H1 (cell line): ENCODE measurements at regions not wholly inside any gene's neighbourhood (a gene's known extent, or its start where the extent isn't known, plus 50 kb on each side); places are given as distances from the start of the nearest gene placed in this dataset.

Experiments
- CTCF ChIA-PET: fragments of 300-600 bp; sonication (Branson Sonifier 250); formaldehyde crosslinking; loops from one replicate; lab custom pipeline; 2021; ENCODE audit not compliant: partially characterized antibody; lab: Charles Lee
- POLR2A ChIA-PET: fragments of 300-600 bp; sonication (Branson Sonifier 250); formaldehyde crosslinking; loops from one replicate; lab custom pipeline; 2021; ENCODE audit warnings: inconsistent platforms; ENCODE audit not compliant: partially characterized antibody; lab: Charles Lee
- DNase-seq, 2 experiments: peaks; one replicate each; pipeline versions ENCODE4 v3.0.0 to v3.0.0-alpha.2; 2010 to 2022; ENCODE audit warnings: low spot score in 2 of 2, low read depth in 1 of 2, mixed read lengths in 1 of 2
- FAIRE-seq: peaks from 2 replicates; lab custom pipeline; 2011; peaks lifted over from hg19 to GRCh38; lab: Jason Lieb, UNC
- H2AFZ ChIP-seq: 2 replicates; pipeline ENCODE4 v1.8.1; 2012; ENCODE audit warnings: low read length, inconsistent platforms
- H2AK5ac ChIP-seq: 2 replicates; pipeline ENCODE4 v1.6.1; 2013; ENCODE audit warnings: low read depth, low read length
- H2BK120ac ChIP-seq: replicated peaks from 2 replicates; pipeline ENCODE3; 2013; ENCODE audit warnings: low read depth, low read length, inconsistent platforms
- H2BK12ac ChIP-seq: 2 replicates; pipeline ENCODE4 v1.6.1; 2013; ENCODE audit warnings: low read depth, low read length
- H2BK15ac ChIP-seq: 2 replicates; pipeline ENCODE4 v1.6.1; 2013; ENCODE audit warnings: low read length
- H2BK20ac ChIP-seq: 2 replicates; pipeline ENCODE4 v1.6.1; 2013; ENCODE audit warnings: low read length
- H2BK5ac ChIP-seq: 2 replicates; pipeline ENCODE4 v1.6.1; 2013; ENCODE audit warnings: low read depth, low read length
- H3K14ac ChIP-seq: 2 replicates; pipeline ENCODE4 v1.6.1; 2013; ENCODE audit warnings: inconsistent platforms; ENCODE audit not compliant: insufficient read length
- H3K18ac ChIP-seq: 2 replicates; pipeline ENCODE4 v1.6.1; 2013; ENCODE audit warnings: low read length; ENCODE audit errors: extremely low read depth
- H3K23ac ChIP-seq: 2 replicates; pipeline ENCODE4 v1.6.1; 2013; ENCODE audit warnings: inconsistent platforms; ENCODE audit not compliant: insufficient read length
- H3K23me2 ChIP-seq: 2 replicates; pipeline ENCODE4 v1.6.1; 2013; ENCODE audit warnings: low read depth, low read length
- H3K27ac ChIP-seq: 2 replicates; pipeline ENCODE4 v1.6.1; 2011; ENCODE audit warnings: low read depth, low read length, inconsistent platforms
- H3K27me3 ChIP-seq, 4 experiments: replicated peaks in 1 of 4; 1 replicate in 1 of 4; 2 replicates in 3 of 4; pipeline versions ENCODE4 v1.6.1 to v1.8.1; 2011 to 2013; ENCODE audit warnings: low read length in 3 of 4, mild to moderate bottlenecking in 3 of 4, inconsistent platforms in 2 of 4, mixed read lengths in 2 of 4, moderate library complexity in 1 of 4; ENCODE audit not compliant: control insufficient read depth in 3 of 4, insufficient read depth in 3 of 4; ENCODE audit errors: extremely low read depth in 1 of 4
- H3K36me3 ChIP-seq, 4 experiments: 2 replicates each; pipeline versions ENCODE4 v1.6.1 to v1.8.1; 2011 to 2013; ENCODE audit warnings: mild to moderate bottlenecking in 4 of 4, low read length in 3 of 4, moderate library complexity in 2 of 4, control low read depth in 1 of 4, inconsistent platforms in 1 of 4; ENCODE audit not compliant: insufficient read depth in 4 of 4, control insufficient read depth in 2 of 4
- H3K4ac ChIP-seq: replicated peaks from 2 replicates; pipeline ENCODE3; 2013; ENCODE audit warnings: low read length, low read depth, mixed read lengths, inconsistent platforms; ENCODE audit not compliant: insufficient read length
- H3K4me1 ChIP-seq, 4 experiments: replicated peaks in 1 of 4; 1 replicate in 1 of 4; 2 replicates in 3 of 4; pipeline versions ENCODE4 v1.6.1 to v1.8.1; 2011 to 2013; ENCODE audit warnings: low read length in 3 of 4, inconsistent platforms in 2 of 4, mixed read lengths in 1 of 4; ENCODE audit not compliant: insufficient read depth in 4 of 4, control insufficient read depth in 3 of 4
- H3K4me2 ChIP-seq, 2 experiments: 2 replicates each; pipeline versions ENCODE4 v1.6.1 to v1.8.1; 2011 to 2013; ENCODE audit warnings: low read depth in 2 of 2, low read length in 2 of 2, control low read depth in 1 of 2, inconsistent platforms in 1 of 2, mild to moderate bottlenecking in 1 of 2; ENCODE audit not compliant: insufficient read depth in 1 of 2
- H3K4me3 ChIP-seq, 4 experiments: fragments of 200-600, 300-600 bp in 1 of 4; sonication (generic), shearing (Covaris generic), sonication (Bioruptor Twin) in 1 of 4; 2 replicates each; pipeline versions ENCODE4 v1.5.1 to v1.8.1; 2011 to 2016; ENCODE audit warnings: low read length in 4 of 4, low read depth in 3 of 4, control low read depth in 2 of 4, inconsistent platforms in 2 of 4, mild to moderate bottlenecking in 2 of 4, mixed read lengths in 1 of 4, moderate library complexity in 1 of 4; ENCODE audit not compliant: insufficient read depth in 2 of 4; ENCODE audit errors: extremely low read depth in 1 of 4
- H3K56ac ChIP-seq: replicated peaks from 2 replicates; pipeline ENCODE3; 2013; ENCODE audit warnings: low read depth, mild to moderate bottlenecking, mixed read lengths, low read length, inconsistent platforms; ENCODE audit not compliant: insufficient read length
- H3K79me1 ChIP-seq: 2 replicates; pipeline ENCODE4 v1.6.1; 2013; ENCODE audit warnings: low read depth, low read length, control low read depth
- H3K79me2 ChIP-seq, 2 experiments: 2 replicates each; pipeline versions ENCODE4 v1.6.1 to v1.8.1; 2012 to 2013; ENCODE audit warnings: low read length in 2 of 2, mild to moderate bottlenecking in 2 of 2, inconsistent platforms in 1 of 2; ENCODE audit not compliant: insufficient read depth in 2 of 2, control insufficient read depth in 1 of 2
- H3K9ac ChIP-seq, 4 experiments: replicated peaks in 1 of 4; 1 replicate in 1 of 4; 2 replicates in 3 of 4; pipeline versions ENCODE4 v1.6.1 to v1.8.1; 2011 to 2013; ENCODE audit warnings: low read depth in 3 of 4, low read length in 3 of 4, control low read depth in 2 of 4, mild to moderate bottlenecking in 2 of 4, moderate library complexity in 2 of 4, inconsistent platforms in 1 of 4; ENCODE audit errors: extremely low read depth in 1 of 4
- H3K9me3 ChIP-seq, 2 experiments: 2 replicates each; pipeline versions ENCODE4 v1.6.1 to v1.8.1; 2012 to 2013; ENCODE audit warnings: mild to moderate bottlenecking in 2 of 2, moderate library complexity in 2 of 2, control low read depth in 1 of 2, inconsistent platforms in 1 of 2, low read depth in 1 of 2, low read length in 1 of 2, mixed read lengths in 1 of 2; ENCODE audit not compliant: insufficient read depth in 2 of 2
- H4K20me1 ChIP-seq, 2 experiments: replicated peaks in 1 of 2; 2 replicates each; pipeline versions ENCODE3 to v1.8.1; 2011 to 2013; ENCODE audit warnings: inconsistent platforms in 2 of 2, low read length in 2 of 2, mild to moderate bottlenecking in 1 of 2; ENCODE audit not compliant: insufficient read depth in 2 of 2, control insufficient read depth in 1 of 2
- H4K5ac ChIP-seq: 2 replicates; pipeline ENCODE4 v1.6.1; 2013; ENCODE audit warnings: low read length, low read depth, mixed read lengths, inconsistent platforms; ENCODE audit not compliant: insufficient read length
- H4K8ac ChIP-seq: 2 replicates; pipeline ENCODE4 v1.8.0; 2013; ENCODE audit warnings: mild to moderate bottlenecking, moderate library complexity, low read length, inconsistent platforms; ENCODE audit not compliant: insufficient read depth; ENCODE audit errors: extremely low read depth
- H4K91ac ChIP-seq: replicated peaks from 2 replicates; pipeline ENCODE3; 2013; ENCODE audit warnings: low read length, mixed read lengths, inconsistent platforms; ENCODE audit not compliant: insufficient read length
- ASH2L ChIP-seq: fragments of 200-600, 300-600 bp; sonication (generic); IDR thresholded peaks from one replicate; pipeline ENCODE4 v1.7.1; 2017; ENCODE audit warnings: low read length
- BACH1 ChIP-seq: IDR thresholded peaks from 2 replicates; pipeline ENCODE4 v1.6.1; 2012; ENCODE audit warnings: low read length, improper control_type of control experiment
- BCL11A ChIP-seq, 2 experiments: IDR thresholded peaks; one replicate each; pipeline ENCODE4 v1.6.1; 2011; ENCODE audit warnings: low read depth in 2 of 2, low read length in 2 of 2, mild to moderate bottlenecking in 2 of 2
- CEBPB ChIP-seq: IDR thresholded peaks from 2 replicates; pipeline ENCODE4 v1.6.1; 2012; ENCODE audit warnings: low read depth, low read length
- CHD2 ChIP-seq: IDR thresholded peaks from 2 replicates; pipeline ENCODE4 v1.6.1; 2012; ENCODE audit warnings: low read length, improper control_type of control experiment
- JUN ChIP-seq: IDR thresholded peaks from 2 replicates; pipeline ENCODE4 v1.6.1; 2011; ENCODE audit warnings: low read depth, mild to moderate bottlenecking, improper control_type of control experiment, low read length
- JUND ChIP-seq: IDR thresholded peaks from 2 replicates; pipeline ENCODE4 v1.6.1; 2011; ENCODE audit warnings: mild to moderate bottlenecking, improper control_type of control experiment, low read length
- NANOG ChIP-seq: IDR thresholded peaks from 2 replicates; pipeline ENCODE4 v1.6.1; 2011; ENCODE audit warnings: low read length, low read depth, mild to moderate bottlenecking, inconsistent platforms; ENCODE audit not compliant: insufficient read depth, poor library complexity, severe bottlenecking
- POU5F1 ChIP-seq: IDR thresholded peaks from 2 replicates; pipeline ENCODE4 v1.6.1; 2011; ENCODE audit warnings: low read depth, mild to moderate bottlenecking, low read length, moderate library complexity
- RFX5 ChIP-seq: IDR thresholded peaks from 2 replicates; pipeline ENCODE4 v1.6.1; 2011; ENCODE audit warnings: low read depth, low read length, improper control_type of control experiment, borderline replicate concordance
- RNF2 ChIP-seq: fragments of 200-900, 300-1000 bp; sonication (generic); IDR thresholded peaks from 2 replicates; pipeline ENCODE4 v1.7.1; 2016; ENCODE audit warnings: borderline replicate concordance, low read depth, mild to moderate bottlenecking, antibody characterized with exemption, low read length; ENCODE audit not compliant: poor library complexity, severe bottlenecking; ENCODE audit errors: missing control alignments
- SAP30 ChIP-seq: fragments of 300-600 bp; sonication (generic); IDR thresholded peaks from 2 replicates; pipeline ENCODE4 v1.7.1; 2012; ENCODE audit warnings: low read length, moderate library complexity, mild to moderate bottlenecking, inconsistent platforms; ENCODE audit not compliant: insufficient read depth, insufficient replicate concordance
- SIRT6 ChIP-seq: IDR thresholded peaks from one replicate; pipeline ENCODE4 v1.7.1; 2012; ENCODE audit warnings: low read length, inconsistent platforms
- SRF ChIP-seq: IDR thresholded peaks from 2 replicates; pipeline ENCODE4 v1.6.1; 2011; ENCODE audit warnings: mild to moderate bottlenecking, low read depth, low read length, moderate library complexity
- ZNF274 ChIP-seq: IDR thresholded peaks from 2 replicates; pipeline ENCODE4 v1.7.0; 2012; ENCODE audit warnings: low read length, borderline replicate concordance; ENCODE audit errors: extremely low read depth
- WGBS, 2 experiments: shearing (Covaris generic) in 1 of 2; methylation state at CpG; one replicate each; pipeline versions ENCODE4 v1.1.6 to v1.1.7; 2013 to 2015; ENCODE audit warnings: low lambda C conversion rate in 2 of 2, mixed read lengths in 2 of 2, inconsistent platforms in 1 of 2, low coverage in 1 of 2, missing lambda C conversion rate in 1 of 2; ENCODE audit not compliant: insufficient replicate concordance in 2 of 2, insufficient coverage in 1 of 2, insufficient read length in 1 of 2; ENCODE audit errors: extremely low coverage in 1 of 2, missing lambda C conversion rate in 1 of 2; 5-methylcytosine and 5-hydroxymethylcytosine counted together
- TF ChIP-seq, protein P1 (sequence below): IDR thresholded peaks from 2 replicates; pipeline ENCODE4 v1.6.1; 2012; ENCODE audit warnings: inconsistent platforms

DNA sequence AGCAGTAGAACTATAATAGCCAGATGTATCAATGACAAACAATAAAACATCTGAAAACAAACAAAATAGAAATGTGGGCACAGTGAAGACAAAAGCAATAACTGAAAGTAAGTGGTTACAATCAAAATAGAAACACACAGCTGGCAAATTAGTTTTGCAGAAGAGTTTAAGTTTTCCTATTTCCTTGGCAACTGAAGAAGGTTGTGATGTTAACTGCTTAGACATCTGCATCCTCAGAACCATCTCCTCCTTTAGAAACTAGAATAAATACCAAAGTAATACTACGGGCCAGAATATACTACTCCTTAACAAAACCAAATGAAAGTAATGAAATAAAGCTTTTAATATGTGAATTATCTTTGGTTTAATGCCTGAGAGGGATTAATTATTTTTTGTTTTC, 605.5 kb downstream of the LTN1 start:
- 88% methylated on average over 1 of the region's 1 CpG; no CpG with 5 or more reads in 1 of the 2 experiments for WGBS, 2 experiments
- ChIA-PET POLR2A (no interaction called here), CTCF (no interaction called here)
- Histone ChIP-seq H2BK12ac (no peak overlapping the region), H3K18ac (no peak overlapping the region), H3K4me3 (no peak overlapping the region), H2BK20ac (no peak overlapping the region), H3K23ac (no peak overlapping the region), H2BK120ac (no peak overlapping the region), H3K4me2 (no peak overlapping the region), H2BK5ac (no peak overlapping the region), H3K56ac (no peak overlapping the region), H3K23me2 (no peaks in the 10 kb centered on the region), H3K27ac (no peak overlapping the region), H3K4ac (no peak overlapping the region), H4K20me1 (no peaks in the 10 kb centered on the region), H4K8ac (no peak overlapping the region), H3K4me1 (no peaks in the 10 kb centered on the region), H4K5ac (no peak overlapping the region), H4K91ac (no peak overlapping the region), H3K14ac (no peak overlapping the region), H2AFZ (no peak overlapping the region), H3K79me2 (no peaks in the 10 kb centered on the region), H3K9me3 (no peaks in the 10 kb centered on the region), H3K27me3 (no peaks in the 10 kb centered on the region), H2BK15ac (no peak overlapping the region), H3K9ac (no peak overlapping the region), H2AK5ac (no peak overlapping the region), H3K36me3 (no peaks in the 10 kb centered on the region), H3K79me1 (no peaks in the 10 kb centered on the region)
- FAIRE-seq, result no peak
- no peak for DNase-seq
- TF ChIP-seq BACH1 (no peak), CHD2 (no peak), SIRT6 (no peak), SRF (no peak), JUN (no peak), POU5F1 (no peak), RFX5 (no peak), ZNF274 (no peak), JUND (no peak), ASH2L (no peak), SAP30 (no peak), NANOG (no peak), CEBPB (no peak), RNF2 (no peak), BCL11A (IDR thresholded peaks at IDR 0.05; ENCODE audit: low read depth in 2 of 2, low read length in 2 of 2) (no peak)
- TF ChIP-seq, protein P1, sequence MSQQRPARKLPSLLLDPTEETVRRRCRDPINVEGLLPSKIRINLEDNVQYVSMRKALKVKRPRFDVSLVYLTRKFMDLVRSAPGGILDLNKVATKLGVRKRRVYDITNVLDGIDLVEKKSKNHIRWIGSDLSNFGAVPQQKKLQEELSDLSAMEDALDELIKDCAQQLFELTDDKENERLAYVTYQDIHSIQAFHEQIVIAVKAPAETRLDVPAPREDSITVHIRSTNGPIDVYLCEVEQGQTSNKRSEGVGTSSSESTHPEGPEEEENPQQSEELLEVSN, result no peak
